ENCODE measurements at regions not wholly inside any gene's neighbourhood (a gene's known extent, or its start where the extent isn't known, plus 50 kb on each side); places are given as distances from the start of the nearest gene placed in this dataset.

- Histone ChIP-seq H3F3A (replicated peaks; ENCODE audit: low read depth) (peaks cover 14% of the 10 kb centered on the region), H3K27me3 (ENCODE audit: insufficient read depth) (no peaks in the 10 kb centered on the region), H3K4me3 (peak overlapping the region; percentile 66), H3K36me3 (ENCODE audit: insufficient read depth) (no peaks in the 10 kb centered on the region), H4K20me1 (replicated peaks; ENCODE audit: insufficient read depth) (no peaks in the 10 kb centered on the region), H3K79me2 (replicated peaks; ENCODE audit: insufficient read depth) (peaks cover 36% of the 10 kb centered on the region), H3K4me1 (ENCODE audit: insufficient read depth) (peaks cover 25% of the 10 kb centered on the region), H3K9me2 (ENCODE audit: insufficient read depth) (no peaks in the 10 kb centered on the region), H3K27ac (ENCODE audit: low read depth) (peak overlapping the region; percentile 89), H2AFZ (no peak overlapping the region), H3K4me2 (peak overlapping the region; percentile 82)
- Mint-ChIP-seq H3K36me3 (ENCODE audit: low read depth) (peaks cover 69% of the 10 kb centered on the region), H3K9me3 (peaks cover 14% of the 10 kb centered on the region), H3K27ac (peak overlapping the region; percentile 92), H3K4me1 (peaks cover 78% of the 10 kb centered on the region), H3K27me3 (ENCODE audit: insufficient read depth, low read depth, poor library complexity) (peaks cover 10% of the 10 kb centered on the region), H3K4me3 (no peak overlapping the region)
- ATAC-seq (peak; percentile 49), DNase-seq (ENCODE audit: low spot score) (peak; percentile 49)
- TF ChIP-seq CTCF (conservative IDR thresholded peaks at IDR 0.05; ENCODE audit: low read depth in 2 of 2) (no peak), ETS1 (IDR thresholded peaks at IDR 0.05) (peak; percentile 42; the same call in 1 of the 2 replicates), CREB1 (CRISPR knock-in tag; IDR thresholded peaks at IDR 0.05; ENCODE audit: low read depth) (peak; percentile 78), ZNF331 (CRISPR knock-in tag; IDR thresholded peaks at IDR 0.05; ENCODE audit: low read depth) (no peak), NANOG (IDR thresholded peaks at IDR 0.05; ENCODE audit: borderline replicate concordance) (peak; percentile 97), STAT1 (IDR thresholded peaks at IDR 0.05; ENCODE audit: unreplicated experiment) (no peak), REST (IDR thresholded peaks at IDR 0.05; ENCODE audit: unreplicated experiment) (no peak), EZH2phosphoT487 (IDR thresholded peaks at IDR 0.05; ENCODE audit: unreplicated experiment) (no peak)
Measured at GRCh38 chr5:12623408-12623807, 719.2 kb upstream of the CTNND2 start.

GRCh38 chr5:12616093-12616492, 711.8 kb upstream of the CTNND2 start:
- no peak overlapping the region for H3K4me3 Mint-ChIP-seq
- ATAC-seq: no peak
- DNase-seq (ENCODE audit: low spot score): no peak
- TF ChIP-seq EZH2phosphoT487 (IDR thresholded peaks at IDR 0.05; ENCODE audit: unreplicated experiment) (no peak), ZNF462 (CRISPR knock-in tag; IDR thresholded peaks at IDR 0.05) (no peak)

More at GRCh38 chr5:12616093-12616492, 711.8 kb upstream of the CTNND2 start:
- H3K4me1 ChIP-seq (ENCODE audit: insufficient read depth): peaks cover 13% of the 10 kb centered on the region
- no peak overlapping the region for H3K4me3 ChIP-seq
- Mint-ChIP-seq H3K36me3 (ENCODE audit: low read depth) (peaks cover 57% of the 10 kb centered on the region), H3K4me1 (peaks cover 24% of the 10 kb centered on the region), H3K27me3 (ENCODE audit: insufficient read depth, low read depth, poor library complexity) (peaks cover 6% of the 10 kb centered on the region), H3K27ac (no peak overlapping the region), H3K9me3 (peaks cover 43% of the 10 kb centered on the region)
- no peaks in the 10 kb centered on the region for H4K20me1 ChIP-seq (replicated peaks; ENCODE audit: insufficient read depth)
- H3K4me2 ChIP-seq: no peak overlapping the region
- peak overlapping the region; percentile 73 for H2AFZ ChIP-seq
- no peaks in the 10 kb centered on the region for H3K36me3 ChIP-seq (ENCODE audit: insufficient read depth)
- peaks cover 8% of the 10 kb centered on the region for H3K9me2 ChIP-seq (ENCODE audit: insufficient read depth)
- no peaks in the 10 kb centered on the region for H3F3A ChIP-seq (replicated peaks; ENCODE audit: low read depth)
- H3K79me2 ChIP-seq (replicated peaks; ENCODE audit: insufficient read depth): no peaks in the 10 kb centered on the region
- no peak overlapping the region for H3K27ac ChIP-seq (ENCODE audit: low read depth)
- no peaks in the 10 kb centered on the region for H3K27me3 ChIP-seq (ENCODE audit: insufficient read depth)

Data from GM23338 (cell line).